Activated CD8-positive, alpha-beta memory T cell treated with anti-CD3 and anti-CD28 coated beads, Interleukin-2, amount 10 ng/mL, durations not matched to agents 7 days and 5 days (primary cell): ENCODE measurements at regions not wholly inside any gene's neighbourhood (a gene's known extent, or its start where the extent isn't known, plus 50 kb on each side); places are given as distances from the start of the nearest gene placed in this dataset.

Experiments used
- ATAC-seq: fragments of 150-1000 bp; cut with Tn5 transposase; one replicate; pipeline ENCODE4 v1.10.0; 2021; ENCODE audit warnings: moderate library complexity
- CTCF ChIA-PET: fragments of 350-600 bp; sonication (Branson Sonifier 250); formaldehyde crosslinking; loops from one replicate; lab custom pipeline; 2021; ENCODE audit warnings: antibody characterized with exemption; lab: Charles Lee
- DNase-seq: peaks from one replicate; pipeline ENCODE4 v3.0.0-alpha.2; 2020
- H3K27ac Mint-ChIP-seq: one replicate; pipeline ENCODE4 v1.8.0; 2021; ENCODE audit warnings: mild to moderate bottlenecking, mixed read lengths
- H3K27me3 Mint-ChIP-seq: one replicate; pipeline ENCODE4 v1.8.0; 2021; ENCODE audit warnings: mixed read lengths
- H3K36me3 Mint-ChIP-seq: one replicate; pipeline ENCODE4 v1.8.0; 2021; ENCODE audit warnings: mild to moderate bottlenecking, mixed read lengths
- H3K4me1 Mint-ChIP-seq: one replicate; pipeline ENCODE4 v1.8.0; 2021; ENCODE audit warnings: mixed read lengths
- H3K4me3 Mint-ChIP-seq: one replicate; pipeline ENCODE4 v1.8.0; 2021; ENCODE audit warnings: mild to moderate bottlenecking, moderate library complexity, mixed read lengths
- H3K9me3 Mint-ChIP-seq: one replicate; pipeline ENCODE4 v1.8.0; 2022; ENCODE audit warnings: low read depth, mixed read lengths

GRCh38 chr2:239461291-239462190 is 60.7 kb upstream of the HDAC4 start:
- no peak for ATAC-seq
- H3K4me3 Mint-ChIP-seq, result no peak overlapping the region
- H3K4me1 Mint-ChIP-seq, result no peaks in the 10 kb centered on the region
- no peaks in the 10 kb centered on the region for H3K36me3 Mint-ChIP-seq
- H3K27ac Mint-ChIP-seq, result no peak overlapping the region
- no peaks in the 10 kb centered on the region for H3K9me3 Mint-ChIP-seq
- CTCF ChIA-PET, result no interaction called here
- peaks cover 2% of the 10 kb centered on the region for H3K27me3 Mint-ChIP-seq
- DNase-seq, result no peak

- no peaks in the 10 kb centered on the region for H3K4me1 Mint-ChIP-seq
- DNase-seq (no peak), ATAC-seq (no peak)
- CTCF ChIA-PET, result no interaction called here
- H3K27ac Mint-ChIP-seq, result no peak overlapping the region
- H3K36me3 Mint-ChIP-seq, result no peaks in the 10 kb centered on the region
- H3K4me3 Mint-ChIP-seq, result no peak overlapping the region
- no peaks in the 10 kb centered on the region for H3K9me3 Mint-ChIP-seq
- H3K27me3 Mint-ChIP-seq, result peaks cover 2% of the 10 kb centered on the region
These were observed 60.0 kb upstream of the HDAC4 start for GRCh38 chr2:239460780-239461179.

GRCh38 chr2:239459606-239460005 is 58.8 kb upstream of the HDAC4 start:
- Mint-ChIP-seq H3K4me3 (no peak overlapping the region), H3K27ac (no peak overlapping the region), H3K27me3 (peaks cover 10% of the 10 kb centered on the region), H3K4me1 (no peaks in the 10 kb centered on the region), H3K36me3 (no peaks in the 10 kb centered on the region), H3K9me3 (no peaks in the 10 kb centered on the region)
- DNase-seq, result no peak
- CTCF ChIA-PET, result no interaction called here
- ATAC-seq, result no peak

GRCh38 chr2:239459056-239459455 is 58.2 kb upstream of the HDAC4 start:
- CTCF ChIA-PET, result no interaction called here
- no peak for ATAC-seq
- no peaks in the 10 kb centered on the region for H3K9me3 Mint-ChIP-seq
- H3K27ac Mint-ChIP-seq, result no peak overlapping the region
- no peak for DNase-seq
- no peak overlapping the region for H3K4me3 Mint-ChIP-seq
- no peaks in the 10 kb centered on the region for H3K4me1 Mint-ChIP-seq
- H3K27me3 Mint-ChIP-seq, result peaks cover 13% of the 10 kb centered on the region
- H3K36me3 Mint-ChIP-seq, result no peaks in the 10 kb centered on the region

- no peak for DNase-seq
- peaks cover 21% of the 10 kb centered on the region for H3K27me3 Mint-ChIP-seq
- ATAC-seq, result no peak
- peaks cover 4% of the 10 kb centered on the region for H3K36me3 Mint-ChIP-seq
- H3K4me3 Mint-ChIP-seq, result no peak overlapping the region
- H3K4me1 Mint-ChIP-seq, result no peaks in the 10 kb centered on the region
- CTCF ChIA-PET, result no interaction called here
- no peak overlapping the region for H3K27ac Mint-ChIP-seq
- peaks cover 4% of the 10 kb centered on the region for H3K9me3 Mint-ChIP-seq
These were observed 57.0 kb upstream of the HDAC4 start for GRCh38 chr2:239457586-239458445.

- H3K4me1 Mint-ChIP-seq, result no peaks in the 10 kb centered on the region
- no peak for ATAC-seq
- no peak overlapping the region for H3K27ac Mint-ChIP-seq
- peaks cover 26% of the 10 kb centered on the region for H3K27me3 Mint-ChIP-seq
- peaks cover 9% of the 10 kb centered on the region for H3K9me3 Mint-ChIP-seq
- CTCF ChIA-PET, result no interaction called here
- no peak overlapping the region for H3K4me3 Mint-ChIP-seq
- peaks cover 4% of the 10 kb centered on the region for H3K36me3 Mint-ChIP-seq
- DNase-seq, result peak; percentile 27
These were observed 56.1 kb upstream of the HDAC4 start for GRCh38 chr2:239456940-239457339.

GRCh38 chr2:239455436-239456203 is 54.8 kb upstream of the HDAC4 start:
- Mint-ChIP-seq H3K4me3 (no peak overlapping the region), H3K27me3 (peaks cover 36% of the 10 kb centered on the region), H3K4me1 (no peaks in the 10 kb centered on the region), H3K36me3 (peaks cover 4% of the 10 kb centered on the region), H3K27ac (no peak overlapping the region), H3K9me3 (peaks cover 10% of the 10 kb centered on the region)
- peak; percentile 22 for DNase-seq
- ATAC-seq, result no peak
- CTCF ChIA-PET, result no interaction called here

GRCh38 chr2:239454507-239454906 is 53.7 kb upstream of the HDAC4 start:
- Mint-ChIP-seq H3K9me3 (peaks cover 10% of the 10 kb centered on the region), H3K4me3 (no peak overlapping the region), H3K36me3 (peaks cover 4% of the 10 kb centered on the region), H3K27ac (no peak overlapping the region), H3K4me1 (no peaks in the 10 kb centered on the region), H3K27me3 (peaks cover 36% of the 10 kb centered on the region)
- CTCF ChIA-PET, result no interaction called here
- DNase-seq, result no peak
- no peak for ATAC-seq
